HEK293 (cell line): ENCODE measurements at regions not wholly inside any gene's neighbourhood (a gene's known extent, or its start where the extent isn't known, plus 50 kb on each side); places are given as distances from the start of the nearest gene placed in this dataset.

Source experiments
- CTCF ChIA-PET: fragments of 350-600 bp; formaldehyde crosslinking; extraction: SDS; loops from one replicate; lab custom pipeline; 2021; ENCODE audit warnings: antibody characterized with exemption; lab: Yijun Ruan, JAX
- POLR2A ChIA-PET: fragments of 300-600 bp; formaldehyde crosslinking; extraction: SDS; loops from one replicate; lab custom pipeline; 2020; ENCODE audit warnings: antibody characterized with exemption, inconsistent platforms; lab: Yijun Ruan, JAX
- H3K27ac ChIP-seq: fragments of 200-500 bp; sonication (Bioruptor generic); 2 replicates; pipeline ENCODE4 v1.5.1; 2014; ENCODE audit warnings: low read depth, low read length, control low read depth, inconsistent platforms; ENCODE audit errors: extremely low read depth
- H3K36me3 ChIP-seq, 2 experiments: fragments of 200-500 bp in 1 of 2; sonication (Bioruptor generic) in 1 of 2; 1 replicate in 1 of 2; 2 replicates in 1 of 2; pipeline ENCODE4 v1.5.1; 2014 to 2017; ENCODE audit warnings: inconsistent platforms in 2 of 2, low read length in 2 of 2; ENCODE audit not compliant: control insufficient read depth in 2 of 2, insufficient read depth in 1 of 2
- H3K4me1 ChIP-seq: fragments of 200-500 bp; sonication (Bioruptor generic); 2 replicates; pipeline ENCODE4 v1.5.1; 2014; ENCODE audit warnings: mild to moderate bottlenecking, low read length, inconsistent platforms; ENCODE audit not compliant: control insufficient read depth, insufficient read depth
- H3K4me3 ChIP-seq: 2 replicates; pipeline ENCODE4 v1.5.1; 2011; ENCODE audit warnings: low read depth, mild to moderate bottlenecking, control low read depth, low read length, moderate library complexity
- H3K9me3 ChIP-seq: fragments of 200-500 bp; sonication (Bioruptor generic); 2 replicates; pipeline ENCODE4 v1.5.1; 2014; ENCODE audit warnings: low read depth, low read length, inconsistent platforms; ENCODE audit not compliant: control insufficient read depth, insufficient read depth
- GLIS2 ChIP-seq: fragments of 450-650 bp; formaldehyde crosslinking; IDR thresholded peaks from 2 replicates; pipeline ENCODE4 v1.5.1; 2016; ENCODE audit warnings: missing biosample characterization, missing genetic modification characterization
- HOXC10 ChIP-seq: sonication (generic); formaldehyde crosslinking; IDR thresholded peaks from 2 replicates; pipeline ENCODE4 v1.8.1; 2023; ENCODE audit warnings: mild to moderate bottlenecking, missing genetic modification reagents
- KLF9 ChIP-seq: fragments of 450-650 bp; formaldehyde crosslinking; IDR thresholded peaks from 2 replicates; pipeline ENCODE4 v1.5.1; 2016; ENCODE audit warnings: missing biosample characterization, missing genetic modification characterization, low read depth
- PRDM1 ChIP-seq: fragments of 450-650 bp; formaldehyde crosslinking; IDR thresholded peaks from 2 replicates; pipeline ENCODE4; 2016; ENCODE audit warnings: missing biosample characterization, missing genetic modification characterization
- PRDM2 ChIP-seq: fragments of 450-650 bp; formaldehyde crosslinking; IDR thresholded peaks from 2 replicates; pipeline ENCODE4 v1.5.1; 2016; ENCODE audit warnings: missing biosample characterization, missing genetic modification characterization, borderline replicate concordance
- TCF7L2 ChIP-seq: IDR thresholded peaks from 2 replicates; pipeline ENCODE4 v1.6.1; 2011; ENCODE audit warnings: low read depth, mild to moderate bottlenecking, inconsistent platforms, low read length, moderate library complexity, borderline replicate concordance
- ZBTB11 ChIP-seq: fragments of 450-650 bp; formaldehyde crosslinking; conservative IDR thresholded peaks from 2 replicates; pipeline ENCODE4 v1.5.1; 2016; ENCODE audit warnings: low read depth, missing biosample characterization, missing genetic modification characterization
- ZBTB48 ChIP-seq: fragments of 450-650 bp; formaldehyde crosslinking; IDR thresholded peaks from 2 replicates; pipeline ENCODE4 v1.5.1; 2016; ENCODE audit warnings: missing biosample characterization, missing genetic modification characterization
- ZNF10 ChIP-seq: fragments of 450-650 bp; formaldehyde crosslinking; IDR thresholded peaks from 2 replicates; pipeline ENCODE4 v1.5.1; 2017; ENCODE audit warnings: missing biosample characterization, missing genetic modification characterization
- ZNF18 ChIP-seq: fragments of 450-650 bp; formaldehyde crosslinking; IDR thresholded peaks from 2 replicates; pipeline ENCODE4 v1.5.1; 2016; ENCODE audit warnings: missing biosample characterization, missing genetic modification characterization
- ZNF184 ChIP-seq: fragments of 450-650 bp; IDR thresholded peaks from 2 replicates; pipeline ENCODE4 v1.5.1; 2018; ENCODE audit warnings: missing biosample characterization, mild to moderate bottlenecking, missing genetic modification characterization
- ZNF19 ChIP-seq: fragments of 450-650 bp; formaldehyde crosslinking; IDR thresholded peaks from 2 replicates; pipeline ENCODE4; 2016; ENCODE audit warnings: missing biosample characterization, missing genetic modification characterization, low read depth
- ZNF423 ChIP-seq: fragments of 450-650 bp; formaldehyde crosslinking; IDR thresholded peaks from 2 replicates; pipeline ENCODE4 v1.5.1; 2016; ENCODE audit warnings: missing biosample characterization, missing genetic modification characterization
- ZNF488 ChIP-seq: fragments of 450-650 bp; formaldehyde crosslinking; IDR thresholded peaks from 2 replicates; pipeline ENCODE4 v1.5.1; 2016; ENCODE audit warnings: missing biosample characterization, missing genetic modification characterization
- ZNF530 ChIP-seq: fragments of 450-650 bp; formaldehyde crosslinking; IDR thresholded peaks from 2 replicates; pipeline ENCODE4 v1.5.1; 2016; ENCODE audit warnings: low read depth, missing biosample characterization, missing genetic modification characterization
- ZNF580 ChIP-seq: fragments of 450-650 bp; formaldehyde crosslinking; IDR thresholded peaks from 2 replicates; pipeline ENCODE4 v1.5.1; 2016; ENCODE audit warnings: missing biosample characterization, missing genetic modification characterization
- ZNF624 ChIP-seq: fragments of 450-650 bp; formaldehyde crosslinking; IDR thresholded peaks from 2 replicates; pipeline ENCODE4 v1.5.1; 2017; ENCODE audit warnings: missing biosample characterization, missing genetic modification characterization
- ZNF629 ChIP-seq: fragments of 450-650 bp; formaldehyde crosslinking; IDR thresholded peaks from 2 replicates; pipeline ENCODE4 v1.5.1; 2017; ENCODE audit warnings: missing biosample characterization, missing genetic modification characterization
- ZNF658 ChIP-seq: fragments of 450-650 bp; formaldehyde crosslinking; IDR thresholded peaks from 2 replicates; pipeline ENCODE4; 2016; ENCODE audit warnings: missing biosample characterization, missing genetic modification characterization
- ZNF677 ChIP-seq: fragments of 450-650 bp; IDR thresholded peaks from 2 replicates; pipeline ENCODE4 v1.5.0; 2018; ENCODE audit warnings: missing biosample characterization, mild to moderate bottlenecking, missing genetic modification characterization, moderate library complexity
- ZNF76 ChIP-seq: fragments of 450-650 bp; formaldehyde crosslinking; IDR thresholded peaks from 2 replicates; pipeline ENCODE4; 2016; ENCODE audit warnings: low read depth, missing biosample characterization, missing genetic modification characterization, borderline replicate concordance

- no peak for TF ChIP-seq ZNF580 (tag by site-specific recombination)
- no peak for TF ChIP-seq ZBTB11 (tag by site-specific recombination)
- no peak for TF ChIP-seq ZNF629 (tag by site-specific recombination)
- CTCF ChIA-PET = interaction anchor here (0.7 kb wide), 2 partner anchors 99 to 209 kb away, joined by 4 to 5 read pairs; no protein-coding TSS in a partner anchor
- Histone ChIP-seq H3K9me3 (no peaks in the 10 kb centered on the region), H3K36me3 (no peaks in the 10 kb centered on the region), H3K4me3 (no peak overlapping the region), H3K27ac (no peak overlapping the region), H3K4me1 (no peaks in the 10 kb centered on the region)
- POLR2A ChIA-PET = no interaction called here
These were observed 350.8 kb downstream of the EPM2A start for GRCh38 chr6:145384503-145384902.

GRCh38 chr6:145396499-145396898, 338.8 kb downstream of the EPM2A start:
- H3K4me3 ChIP-seq = no peak overlapping the region
- no peaks in the 10 kb centered on the region for H3K4me1 ChIP-seq
- no peaks in the 10 kb centered on the region for H3K36me3 ChIP-seq
- CTCF ChIA-PET = no interaction called here
- no peaks in the 10 kb centered on the region for H3K9me3 ChIP-seq
- no peak for TF ChIP-seq PRDM2 (tag by site-specific recombination)
- no peak for TF ChIP-seq ZNF677 (tag by site-specific recombination)
- TF ChIP-seq KLF9 = no peak
- TF ChIP-seq ZNF658 (tag by site-specific recombination) = no peak
- no peak for TF ChIP-seq ZNF76 (tag by site-specific recombination)
- no peak for TF ChIP-seq ZNF423
- no peak for TF ChIP-seq ZNF530 (tag by site-specific recombination)
- no peak for TF ChIP-seq ZNF19 (tag by site-specific recombination)
- no peak for TF ChIP-seq PRDM1 (tag by site-specific recombination)
- TF ChIP-seq GLIS2 = no peak
- no peak for TF ChIP-seq ZBTB48 (tag by site-specific recombination)
- TF ChIP-seq ZNF18 (tag by site-specific recombination) = no peak
- TF ChIP-seq ZNF184 = no peak
- TF ChIP-seq ZNF488 = no peak
- no peak for TF ChIP-seq TCF7L2
- no peak for TF ChIP-seq HOXC10 (CRISPR knock-in tag)
- TF ChIP-seq ZNF624 (tag by site-specific recombination) = no peak
- no peak for TF ChIP-seq ZNF10
- POLR2A ChIA-PET = no interaction called here
- no peak overlapping the region for H3K27ac ChIP-seq
